ENCODE measurements at regions not wholly inside any gene's neighbourhood (a gene's known extent, or its start where the extent isn't known, plus 50 kb on each side); places are given as distances from the start of the nearest gene placed in this dataset.

GRCh38 chr2:7971248-7971647 is 710.6 kb upstream of the ID2 start:
- ChIA-PET CTCF (interaction anchor here (0.5 kb wide), 1 partner anchor 1146 kb away, joined by 6 read pairs; no protein-coding TSS in a partner anchor), POLR2A (ENCODE audit: low non-redundant PET) (no interaction called here)
- no peak overlapping the region for H3K4me3 ChIP-seq (ENCODE audit: low read depth, low read length, poor library complexity, severe bottlenecking)
- no peak overlapping the region for H3K27ac ChIP-seq (ENCODE audit: low read depth, low read length, poor library complexity, severe bottlenecking)
- no peaks in the 10 kb centered on the region for H3K36me3 ChIP-seq (ENCODE audit: insufficient read depth, low read length, poor library complexity, severe bottlenecking)
- H3K4me1 ChIP-seq (ENCODE audit: insufficient read depth, low read length, poor library complexity, severe bottlenecking) = peaks cover 15% of the 10 kb centered on the region
- BruUV-seq (replicated peaks) = no TSS peak
- intact Hi-C loops (cut with micrococcal nuclease; ENCODE audit: unreplicated experiment) = no loop called here
- H3K9me3 ChIP-seq (ENCODE audit: low read depth, low read length, poor library complexity, severe bottlenecking) = no peaks in the 10 kb centered on the region
- TF ChIP-seq EZH2 (IDR thresholded peaks at IDR 0.05; ENCODE audit: borderline replicate concordance, low read depth, low read length, poor library complexity, severe bottlenecking) = no peak
- TF ChIP-seq, protein P1, sequence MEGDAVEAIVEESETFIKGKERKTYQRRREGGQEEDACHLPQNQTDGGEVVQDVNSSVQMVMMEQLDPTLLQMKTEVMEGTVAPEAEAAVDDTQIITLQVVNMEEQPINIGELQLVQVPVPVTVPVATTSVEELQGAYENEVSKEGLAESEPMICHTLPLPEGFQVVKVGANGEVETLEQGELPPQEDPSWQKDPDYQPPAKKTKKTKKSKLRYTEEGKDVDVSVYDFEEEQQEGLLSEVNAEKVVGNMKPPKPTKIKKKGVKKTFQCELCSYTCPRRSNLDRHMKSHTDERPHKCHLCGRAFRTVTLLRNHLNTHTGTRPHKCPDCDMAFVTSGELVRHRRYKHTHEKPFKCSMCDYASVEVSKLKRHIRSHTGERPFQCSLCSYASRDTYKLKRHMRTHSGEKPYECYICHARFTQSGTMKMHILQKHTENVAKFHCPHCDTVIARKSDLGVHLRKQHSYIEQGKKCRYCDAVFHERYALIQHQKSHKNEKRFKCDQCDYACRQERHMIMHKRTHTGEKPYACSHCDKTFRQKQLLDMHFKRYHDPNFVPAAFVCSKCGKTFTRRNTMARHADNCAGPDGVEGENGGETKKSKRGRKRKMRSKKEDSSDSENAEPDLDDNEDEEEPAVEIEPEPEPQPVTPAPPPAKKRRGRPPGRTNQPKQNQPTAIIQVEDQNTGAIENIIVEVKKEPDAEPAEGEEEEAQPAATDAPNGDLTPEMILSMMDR (conservative IDR thresholded peaks at IDR 0.05; ENCODE audit: low read depth, low read length) = no peak
- H3K27me3 ChIP-seq (replicated peaks; ENCODE audit: insufficient read depth, low read depth, low read length, poor library complexity) = no peaks in the 10 kb centered on the region
- no peak for DNase-seq (ENCODE audit: low spot score)

DNA sequence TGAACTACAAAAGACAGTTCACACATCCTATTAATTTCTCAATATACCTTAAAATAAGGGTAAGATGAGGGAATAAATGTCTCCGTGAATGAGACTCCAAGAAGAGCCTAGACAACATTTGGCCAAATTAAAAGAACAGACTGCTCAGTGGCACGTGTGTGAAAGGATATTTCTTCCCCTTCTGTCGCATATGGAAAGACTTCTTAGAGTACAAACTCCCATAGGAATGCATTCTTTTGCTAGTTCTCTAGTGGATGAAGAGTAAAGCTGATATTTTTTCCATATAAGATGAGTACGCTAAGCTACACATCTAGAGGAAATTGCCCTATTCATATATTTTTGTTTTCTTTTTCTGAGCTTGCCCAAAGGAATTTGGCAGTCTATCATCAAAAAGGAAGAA is 710.0 kb upstream of the ID2 start:
- POLR2A ChIA-PET (ENCODE audit: low non-redundant PET) = no interaction called here
- peaks cover 15% of the 10 kb centered on the region for H3K4me1 ChIP-seq (ENCODE audit: insufficient read depth, low read length, poor library complexity, severe bottlenecking)
- no peak for DNase-seq (ENCODE audit: low spot score)
- TF ChIP-seq EZH2 (IDR thresholded peaks at IDR 0.05; ENCODE audit: borderline replicate concordance, low read depth, low read length, poor library complexity, severe bottlenecking) = no peak
- TF ChIP-seq, protein P1 (conservative IDR thresholded peaks at IDR 0.05; ENCODE audit: low read depth, low read length) = no peak
- H3K27ac ChIP-seq (ENCODE audit: low read depth, low read length, poor library complexity, severe bottlenecking) = no peak overlapping the region
- no peaks in the 10 kb centered on the region for H3K27me3 ChIP-seq (replicated peaks; ENCODE audit: insufficient read depth, low read depth, low read length, poor library complexity)
- no peaks in the 10 kb centered on the region for H3K36me3 ChIP-seq (ENCODE audit: insufficient read depth, low read length, poor library complexity, severe bottlenecking)
- CTCF ChIA-PET = interaction anchor here (0.5 kb wide), 1 partner anchor 1146 kb away, joined by 6 read pairs; no protein-coding TSS in a partner anchor
- intact Hi-C loops (cut with micrococcal nuclease; ENCODE audit: unreplicated experiment) = no loop called here
- H3K9me3 ChIP-seq (ENCODE audit: low read depth, low read length, poor library complexity, severe bottlenecking) = no peaks in the 10 kb centered on the region
- no peak overlapping the region for H3K4me3 ChIP-seq (ENCODE audit: low read depth, low read length, poor library complexity, severe bottlenecking)
- no TSS peak for BruUV-seq (replicated peaks)

- ChIA-PET CTCF (no interaction called here), POLR2A (ENCODE audit: low non-redundant PET) (no interaction called here)
- Histone ChIP-seq H3K4me3 (ENCODE audit: low read depth, low read length, poor library complexity, severe bottlenecking) (no peak overlapping the region), H3K27ac (ENCODE audit: low read depth, low read length, poor library complexity, severe bottlenecking) (no peak overlapping the region), H3K36me3 (ENCODE audit: insufficient read depth, low read length, poor library complexity, severe bottlenecking) (no peaks in the 10 kb centered on the region), H3K9me3 (ENCODE audit: low read depth, low read length, poor library complexity, severe bottlenecking) (no peaks in the 10 kb centered on the region), H3K4me1 (ENCODE audit: insufficient read depth, low read length, poor library complexity, severe bottlenecking) (peaks cover 15% of the 10 kb centered on the region), H3K27me3 (replicated peaks; ENCODE audit: insufficient read depth, low read depth, low read length, poor library complexity) (no peaks in the 10 kb centered on the region)
- TF ChIP-seq, protein P1 (conservative IDR thresholded peaks at IDR 0.05; ENCODE audit: low read depth, low read length) = no peak
- TF ChIP-seq EZH2 (IDR thresholded peaks at IDR 0.05; ENCODE audit: borderline replicate concordance, low read depth, low read length, poor library complexity, severe bottlenecking) = no peak
- no TSS peak for BruUV-seq (replicated peaks)
- intact Hi-C loops (cut with micrococcal nuclease; ENCODE audit: unreplicated experiment) = no loop called here
- DNase-seq (ENCODE audit: low spot score) = no peak
Observed at GRCh38 chr2:7972670-7973069, 709.2 kb upstream of the ID2 start.
